HUES6 (cell line): ENCODE measurements at regions not wholly inside any gene's neighbourhood (a gene's known extent, or its start where the extent isn't known, plus 50 kb on each side); places are given as distances from the start of the nearest gene placed in this dataset.
"Not testable (repeated sequence)": the region's sequence is repeated elsewhere in the genome, so short reads cannot be mapped to it uniquely, and the experiment has no call there.

Experiments
- H3K27ac ChIP-seq: 2 replicates; pipeline ENCODE4 v1.7.0; 2013; ENCODE audit warnings: low read depth, mild to moderate bottlenecking, low read length, inconsistent platforms
- H3K27me3 ChIP-seq: 2 replicates; pipeline ENCODE4 v1.6.1; 2013; ENCODE audit warnings: low read length; ENCODE audit not compliant: control insufficient read depth, insufficient read depth
- H3K36me3 ChIP-seq: 2 replicates; pipeline ENCODE4 v1.6.1; 2013; ENCODE audit warnings: low read length; ENCODE audit not compliant: control insufficient read depth, insufficient read depth
- H3K4me1 ChIP-seq: 2 replicates; pipeline ENCODE4 v1.6.1; 2013; ENCODE audit warnings: low read length; ENCODE audit not compliant: control insufficient read depth, insufficient read depth
- H3K4me3 ChIP-seq: 2 replicates; pipeline ENCODE4 v1.5.1; 2013; ENCODE audit warnings: low read depth, low read length
- H3K9ac ChIP-seq: one replicate; pipeline ENCODE4 v1.6.1; 2013; ENCODE audit warnings: mild to moderate bottlenecking, low read length
- H3K9me3 ChIP-seq: 2 replicates; pipeline ENCODE4 v1.6.1; 2013; ENCODE audit warnings: low read depth, low read length; ENCODE audit not compliant: control insufficient read depth, insufficient read depth

DNA sequence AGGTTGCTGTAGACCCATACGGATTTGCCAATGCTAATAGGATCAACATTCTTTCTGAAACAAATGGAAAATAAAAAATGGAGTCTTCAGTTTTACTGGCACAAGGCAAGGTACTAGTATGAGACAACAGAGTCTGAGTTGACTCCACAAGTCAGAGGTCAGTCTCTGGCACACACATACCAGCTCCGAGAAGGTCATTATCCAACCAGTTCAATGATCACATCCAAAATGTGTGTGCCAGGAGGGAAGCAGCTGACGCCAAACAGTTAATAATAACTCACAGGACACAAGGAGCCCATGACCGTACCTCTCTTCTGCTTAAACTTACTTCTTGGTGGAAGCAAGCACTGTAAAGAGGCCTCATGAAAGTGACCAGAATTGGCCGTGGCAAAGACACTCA is 528.6 kb downstream of the ZNF516 start:
- Histone ChIP-seq H3K4me3 (no peak overlapping the region), H3K27ac (no peak overlapping the region), H3K9me3 (no peaks in the 10 kb centered on the region), H3K4me1 (no peaks in the 10 kb centered on the region), H3K27me3 (no peaks in the 10 kb centered on the region), H3K9ac (no peak overlapping the region), H3K36me3 (no peaks in the 10 kb centered on the region)

DNA sequence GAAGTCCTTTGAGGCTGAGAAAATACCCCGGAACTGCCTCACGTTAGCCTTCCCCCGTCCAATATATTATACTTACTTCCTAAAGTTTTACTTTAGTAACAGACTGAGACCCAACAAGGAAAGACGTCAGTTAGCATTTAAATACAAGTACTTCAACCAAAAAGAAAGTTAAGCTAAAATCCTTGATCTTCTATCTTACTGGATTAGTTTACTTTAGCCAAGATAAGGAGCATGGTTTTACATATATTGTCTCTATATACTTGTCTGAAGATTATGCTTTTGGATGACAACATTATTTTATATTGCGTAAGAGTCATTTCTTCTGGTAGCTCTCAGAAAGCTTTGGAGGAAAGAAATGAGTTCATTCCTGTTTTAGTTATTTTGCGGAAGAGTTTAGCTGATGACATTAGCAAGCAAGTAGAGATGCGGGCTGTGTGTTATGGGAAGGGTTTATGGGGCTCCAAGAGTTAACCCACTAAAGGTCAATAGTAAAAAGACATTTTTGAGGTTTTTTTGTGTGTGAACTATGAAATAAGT is 532.9 kb downstream of the ZNF516 start:
- no peak overlapping the region for H3K27ac ChIP-seq
- no peaks in the 10 kb centered on the region for H3K36me3 ChIP-seq
- no peak overlapping the region for H3K9ac ChIP-seq
- no peaks in the 10 kb centered on the region for H3K4me1 ChIP-seq
- H3K9me3 ChIP-seq = no peaks in the 10 kb centered on the region
- no peaks in the 10 kb centered on the region for H3K27me3 ChIP-seq
- H3K4me3 ChIP-seq = no peak overlapping the region

DNA sequence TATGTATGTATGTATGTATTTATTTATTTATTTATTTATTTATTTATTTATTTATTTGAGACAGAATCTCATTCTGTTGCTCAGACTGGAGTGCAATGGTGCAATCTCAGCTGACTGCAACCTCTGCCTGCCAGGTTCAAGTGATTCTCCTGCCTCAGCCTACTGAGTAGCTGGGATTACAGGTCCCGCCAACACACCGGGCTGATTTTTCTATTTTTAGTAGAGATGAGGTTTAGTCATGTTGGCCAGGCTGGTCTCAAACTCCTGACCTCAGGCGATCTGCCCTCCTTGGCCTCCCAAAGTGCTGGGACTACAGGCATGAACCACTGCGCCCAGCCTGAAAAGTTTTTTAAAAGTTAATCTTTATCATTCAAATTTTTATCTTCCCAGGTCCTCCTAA is 532.9 kb upstream of the SMIM21 start:
- not testable (repeated sequence) for H3K9me3 ChIP-seq, H3K36me3 ChIP-seq, H3K9ac ChIP-seq, H3K27ac ChIP-seq, H3K4me3 ChIP-seq, H3K27me3 ChIP-seq, H3K4me1 ChIP-seq

DNA sequence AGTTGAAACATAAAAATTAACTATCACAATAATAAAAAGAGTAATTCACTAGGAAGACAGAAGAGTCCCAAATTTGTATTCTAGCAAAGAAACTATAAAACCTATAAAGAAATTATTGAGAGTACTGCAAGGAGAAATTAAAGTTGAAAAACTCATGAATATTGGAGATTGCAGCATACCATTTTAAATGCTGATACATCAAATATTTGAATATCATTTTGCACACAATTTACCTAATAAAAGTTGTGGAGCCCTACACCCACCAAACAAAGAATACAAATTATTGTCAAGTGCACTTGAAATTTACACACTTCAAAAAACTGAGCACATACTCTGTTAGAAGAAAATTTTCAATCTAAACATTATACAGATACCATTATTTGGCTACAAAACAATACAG is 531.6 kb upstream of the SMIM21 start:
- H3K27ac ChIP-seq = no peak overlapping the region
- no peaks in the 10 kb centered on the region for H3K4me1 ChIP-seq
- no peak overlapping the region for H3K9ac ChIP-seq
- H3K4me3 ChIP-seq = no peak overlapping the region
- H3K36me3 ChIP-seq = no peaks in the 10 kb centered on the region
- H3K9me3 ChIP-seq = no peaks in the 10 kb centered on the region
- no peaks in the 10 kb centered on the region for H3K27me3 ChIP-seq

DNA sequence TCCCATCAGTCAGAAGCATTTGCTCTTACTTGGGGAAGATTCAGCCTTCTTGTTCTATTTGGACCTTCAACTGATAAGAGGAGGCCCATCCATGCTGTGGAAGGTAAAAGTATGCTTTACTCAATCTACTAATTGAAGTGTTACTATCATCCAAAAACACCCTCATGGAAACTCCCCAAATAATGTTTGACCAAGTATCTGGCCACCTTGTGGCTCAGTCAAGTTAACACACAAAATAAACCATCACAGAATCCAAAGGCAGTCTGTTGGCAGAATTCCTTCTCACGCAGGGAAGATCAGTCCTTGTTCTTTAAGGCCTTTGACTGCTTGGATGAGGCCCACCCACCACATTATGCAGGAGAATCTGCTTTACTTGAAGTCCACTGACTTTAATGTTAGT is 531.2 kb upstream of the SMIM21 start:
- H3K36me3 ChIP-seq = no peaks in the 10 kb centered on the region
- H3K9ac ChIP-seq = no peak overlapping the region
- H3K4me3 ChIP-seq = no peak overlapping the region
- no peaks in the 10 kb centered on the region for H3K4me1 ChIP-seq
- no peaks in the 10 kb centered on the region for H3K9me3 ChIP-seq
- no peak overlapping the region for H3K27ac ChIP-seq
- no peaks in the 10 kb centered on the region for H3K27me3 ChIP-seq

DNA sequence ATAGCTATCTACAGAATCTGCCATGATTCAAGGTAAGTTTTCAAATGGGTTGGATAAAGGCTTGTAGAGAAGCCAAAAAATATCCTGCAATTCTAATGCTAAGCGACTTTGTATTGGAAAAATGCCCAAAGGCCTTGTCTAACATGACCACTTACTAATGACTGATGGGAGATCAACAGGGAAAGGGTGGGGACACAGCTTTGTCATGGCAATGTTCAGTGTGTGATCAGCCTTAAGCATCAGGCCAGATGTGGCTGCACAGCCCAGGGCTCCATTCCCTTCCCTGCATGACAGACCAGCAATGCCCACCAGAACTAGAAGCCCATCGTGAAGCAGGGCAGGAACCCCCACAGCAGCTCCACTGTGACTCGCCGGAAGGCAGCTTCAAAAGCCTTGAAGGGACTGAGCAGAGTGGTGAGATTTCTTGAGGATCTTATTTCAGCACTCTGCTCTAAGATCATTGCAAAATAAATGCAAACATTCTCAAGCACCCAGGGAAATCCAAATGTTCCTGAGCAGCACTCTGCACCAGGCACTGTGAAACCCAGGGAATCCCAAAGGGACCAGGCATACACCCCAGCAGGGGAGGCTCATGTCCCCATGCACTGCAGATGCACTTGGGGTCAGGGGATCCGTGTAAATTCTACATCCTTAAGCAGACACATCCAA is 517.9 kb upstream of the SMIM21 start:
- Histone ChIP-seq H3K27me3 (no peaks in the 10 kb centered on the region), H3K27ac (no peak overlapping the region), H3K4me3 (no peak overlapping the region), H3K4me1 (no peaks in the 10 kb centered on the region), H3K9ac (no peak overlapping the region), H3K36me3 (no peaks in the 10 kb centered on the region), H3K9me3 (peaks cover 21% of the 10 kb centered on the region)

DNA sequence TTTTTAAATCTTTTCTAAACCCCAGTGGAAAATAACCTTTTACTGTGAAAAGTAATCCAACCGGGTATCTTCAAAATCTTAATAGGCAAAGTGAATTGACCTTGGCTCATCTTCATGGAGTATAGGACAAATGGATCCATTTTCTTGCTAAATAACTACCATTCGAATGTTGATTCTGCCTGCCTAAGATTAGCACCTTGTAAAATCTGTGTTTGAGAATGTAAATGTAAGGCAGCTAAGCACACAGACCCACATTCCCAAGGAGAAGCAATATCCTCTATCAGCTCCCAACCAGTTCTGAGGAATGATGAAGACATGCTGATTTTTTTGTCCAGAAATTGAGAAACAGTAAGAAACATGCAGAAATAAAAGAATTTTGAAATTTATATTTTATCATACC is 509.8 kb upstream of the SMIM21 start:
- Histone ChIP-seq H3K4me1 (peaks cover 18% of the 10 kb centered on the region), H3K4me3 (peak overlapping the region; percentile 20; the same call in 1 of the 2 replicates)

DNA sequence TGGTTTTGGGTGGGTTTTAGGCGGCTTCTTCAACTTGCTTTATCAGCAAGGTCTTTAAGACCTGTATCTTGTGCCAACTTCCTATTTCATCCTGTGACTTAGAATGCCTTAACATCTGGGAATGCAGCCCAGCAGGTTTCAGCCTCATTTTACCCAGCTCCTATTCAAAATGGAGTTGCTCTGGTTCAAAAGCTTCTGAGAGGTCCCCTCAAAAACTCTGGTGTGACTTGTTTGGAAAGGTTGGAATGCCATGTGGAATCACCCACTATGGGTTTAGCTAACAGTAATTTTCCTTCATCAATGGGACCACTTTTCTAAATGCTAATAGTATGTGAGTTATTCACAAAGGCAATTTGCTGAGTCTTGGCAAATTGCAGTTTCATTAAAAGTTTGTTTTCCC is 509.4 kb upstream of the SMIM21 start:
- H3K9me3 ChIP-seq = peaks cover 7% of the 10 kb centered on the region
- peaks cover 18% of the 10 kb centered on the region for H3K4me1 ChIP-seq
- H3K27me3 ChIP-seq = no peaks in the 10 kb centered on the region
- no peak overlapping the region for H3K27ac ChIP-seq
- H3K9ac ChIP-seq = no peak overlapping the region
- no peak overlapping the region for H3K4me3 ChIP-seq
- no peaks in the 10 kb centered on the region for H3K36me3 ChIP-seq

More for the DNA sequence above, 509.8 kb upstream of the SMIM21 start:
- Histone ChIP-seq H3K27me3 (no peaks in the 10 kb centered on the region), H3K9ac (no peak overlapping the region), H3K9me3 (peaks cover 10% of the 10 kb centered on the region), H3K27ac (peak overlapping the region; percentile 32; the same call in 1 of the 2 replicates), H3K36me3 (no peaks in the 10 kb centered on the region)

DNA sequence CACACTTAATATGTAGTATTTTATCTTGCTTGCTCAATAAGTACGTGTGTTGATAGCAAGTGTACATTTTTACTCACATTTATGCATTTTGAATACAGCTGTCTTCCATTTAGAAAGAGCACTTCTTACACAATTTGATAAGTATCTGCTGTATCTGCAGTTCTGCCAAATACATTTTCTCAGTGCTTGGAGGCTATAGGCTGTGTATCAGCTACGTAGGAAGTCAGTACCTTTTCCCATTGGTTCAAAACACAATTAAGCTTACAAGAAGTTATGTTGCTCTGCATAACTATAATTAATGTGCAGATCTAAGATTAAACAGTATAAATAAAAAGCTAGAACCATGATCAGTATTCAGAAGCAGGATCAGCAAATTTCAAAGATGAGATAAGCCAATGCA is 503.6 kb upstream of the SMIM21 start:
- Histone ChIP-seq H3K27ac (no peak overlapping the region), H3K36me3 (no peaks in the 10 kb centered on the region), H3K9me3 (0 out of 2 replicates have a peak, but pooled peaks cover 4% of the 10 kb centered on the region), H3K4me3 (no peak overlapping the region), H3K4me1 (no peaks in the 10 kb centered on the region), H3K9ac (no peak overlapping the region), H3K27me3 (no peaks in the 10 kb centered on the region)

DNA sequence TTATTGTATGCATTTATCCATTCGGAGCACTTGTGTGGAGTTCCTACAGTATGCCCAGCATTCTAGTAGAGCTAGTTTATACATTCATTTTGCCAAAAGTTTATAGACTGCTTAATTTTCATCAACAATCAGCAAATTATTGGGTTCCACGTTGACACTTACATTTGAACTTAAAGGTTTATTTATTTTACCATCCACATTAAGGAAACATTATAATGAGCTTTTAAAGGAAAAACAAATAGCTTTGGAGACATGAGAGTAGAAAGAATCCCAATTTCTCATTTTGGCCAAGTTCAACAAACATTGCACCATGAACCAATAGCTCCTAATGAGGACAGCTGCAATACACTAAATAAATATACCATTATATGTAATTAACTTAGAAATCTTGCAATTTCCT is 501.2 kb upstream of the SMIM21 start:
- Histone ChIP-seq H3K9me3 (no peaks in the 10 kb centered on the region), H3K4me1 (no peaks in the 10 kb centered on the region), H3K9ac (no peak overlapping the region), H3K36me3 (no peaks in the 10 kb centered on the region), H3K27ac (no peak overlapping the region), H3K27me3 (no peaks in the 10 kb centered on the region), H3K4me3 (no peak overlapping the region)

DNA sequence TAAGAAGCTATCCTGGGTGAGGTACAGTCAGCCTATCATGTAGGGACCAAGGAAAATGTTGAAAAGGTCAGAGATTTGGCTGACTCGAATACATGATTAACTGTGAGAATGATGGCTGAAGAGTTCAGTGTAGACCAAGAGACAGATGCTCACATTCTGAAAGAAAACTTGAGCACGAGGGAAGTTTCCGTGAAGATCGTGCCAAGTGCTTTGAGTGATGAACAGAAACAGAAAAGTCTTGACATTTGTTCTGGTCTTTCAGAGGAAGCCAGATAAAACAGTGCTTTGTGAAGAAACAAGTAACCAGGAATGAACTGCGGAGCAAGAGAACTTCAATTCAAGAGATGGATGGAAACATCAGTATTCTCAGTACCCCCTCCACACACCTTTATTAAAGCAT is 500.3 kb upstream of the SMIM21 start:
- Histone ChIP-seq H3K36me3 (no peaks in the 10 kb centered on the region), H3K9me3 (no peaks in the 10 kb centered on the region), H3K27ac (no peak overlapping the region), H3K9ac (no peak overlapping the region), H3K27me3 (no peaks in the 10 kb centered on the region), H3K4me1 (no peaks in the 10 kb centered on the region; the same call in 1 of the 2 replicates), H3K4me3 (no peak overlapping the region)
